ENCODE measurements at regions not wholly inside any gene's neighbourhood (a gene's known extent, or its start where the extent isn't known, plus 50 kb on each side); places are given as distances from the start of the nearest gene placed in this dataset.

GRCh38 chr12:128042825-128043224 lies 224.1 kb upstream of the TMEM132C start:
- Mint-ChIP-seq H3K27me3 (ENCODE audit: low read depth) (peaks cover 17% of the 10 kb centered on the region), H3K27ac (no peak overlapping the region), H3K4me1 (no peaks in the 10 kb centered on the region), H3K9me3 (peaks cover 78% of the 10 kb centered on the region), H3K4me3 (no peak overlapping the region), H3K36me3 (peaks cover 75% of the 10 kb centered on the region)
- POLR2A ChIA-PET, result no interaction called here
- TF ChIP-seq ZNF512 (CRISPR knock-in tag; IDR thresholded peaks at IDR 0.05; ENCODE audit: borderline replicate concordance) (no peak), TCF7 (CRISPR knock-in tag; IDR thresholded peaks at IDR 0.05; ENCODE audit: low read depth) (no peak), MXD4 (CRISPR knock-in tag; IDR thresholded peaks at IDR 0.05; ENCODE audit: borderline replicate concordance) (no peak), E2F1 (CRISPR knock-in tag; IDR thresholded peaks at IDR 0.05) (no peak), FOXK1 (CRISPR knock-in tag; IDR thresholded peaks at IDR 0.05) (no peak), PRRX2 (CRISPR knock-in tag; IDR thresholded peaks at IDR 0.05) (no peak), ESRRA (CRISPR knock-in tag; IDR thresholded peaks at IDR 0.05; ENCODE audit: borderline replicate concordance) (no peak), ZNF263 (CRISPR knock-in tag; IDR thresholded peaks at IDR 0.05; ENCODE audit: low read depth) (no peak)
- ATAC-seq, result no peak
- CTCF ChIA-PET, result no interaction called here
- no peak for DNase-seq (ENCODE audit: low spot score)

- ATAC-seq, result no peak
- peaks cover 75% of the 10 kb centered on the region for H3K36me3 Mint-ChIP-seq
- POLR2A ChIA-PET, result no interaction called here
- H3K4me3 Mint-ChIP-seq, result no peak overlapping the region
- no peak for DNase-seq (ENCODE audit: low spot score)
- CTCF ChIA-PET, result no interaction called here
- no peaks in the 10 kb centered on the region for H3K4me1 Mint-ChIP-seq
- H3K9me3 Mint-ChIP-seq, result peaks cover 78% of the 10 kb centered on the region
- TF ChIP-seq NR1H2 (CRISPR knock-in tag; IDR thresholded peaks at IDR 0.05) (no peak), ZNF396 (CRISPR knock-in tag; IDR thresholded peaks at IDR 0.05; ENCODE audit: borderline replicate concordance) (no peak), ZNF281 (CRISPR knock-in tag; IDR thresholded peaks at IDR 0.05) (no peak), USF2 (CRISPR knock-in tag; IDR thresholded peaks at IDR 0.05) (no peak)
- peaks cover 17% of the 10 kb centered on the region for H3K27me3 Mint-ChIP-seq (ENCODE audit: low read depth)
- H3K27ac Mint-ChIP-seq, result no peak overlapping the region
These were observed 223.7 kb upstream of the TMEM132C start for GRCh38 chr12:128043317-128043716.

- Mint-ChIP-seq H3K36me3 (peaks cover 71% of the 10 kb centered on the region), H3K27me3 (ENCODE audit: low read depth) (peaks cover 12% of the 10 kb centered on the region), H3K9me3 (peaks cover 85% of the 10 kb centered on the region), H3K4me1 (no peaks in the 10 kb centered on the region), H3K27ac (no peak overlapping the region), H3K4me3 (no peak overlapping the region)
- POLR2A ChIA-PET, result no interaction called here
- ATAC-seq (no peak), DNase-seq (ENCODE audit: low spot score) (no peak)
- CTCF ChIA-PET, result no interaction called here
- TF ChIP-seq ARID4B (CRISPR knock-in tag; IDR thresholded peaks at IDR 0.05; ENCODE audit: borderline replicate concordance) (no peak), MAX (CRISPR knock-in tag; IDR thresholded peaks at IDR 0.05) (no peak), ZBTB43 (CRISPR knock-in tag; IDR thresholded peaks at IDR 0.05) (no peak), TEAD4 (CRISPR knock-in tag; IDR thresholded peaks at IDR 0.05) (no peak), ZNF121 (CRISPR knock-in tag; IDR thresholded peaks at IDR 0.05) (no peak), E2F5 (CRISPR knock-in tag; IDR thresholded peaks at IDR 0.05) (no peak)
These were observed 219.5 kb upstream of the TMEM132C start for GRCh38 chr12:128047266-128048060.
